Fibroblast of villous mesenchyme (primary cell): ENCODE measurements at regions not wholly inside any gene's neighbourhood (a gene's known extent, or its start where the extent isn't known, plus 50 kb on each side); places are given as distances from the start of the nearest gene placed in this dataset.

Experiments
- DNase-seq: peaks from one replicate; pipeline ENCODE4 v3.0.0-alpha.2; 2010; ENCODE audit warnings: low read depth
- H3K4me3 ChIP-seq: 2 replicates; pipeline ENCODE4 v1.5.1; 2011; ENCODE audit warnings: low read depth, mild to moderate bottlenecking, low read length
- CTCF ChIP-seq: IDR thresholded peaks from 2 replicates; pipeline ENCODE4 v1.5.1; 2012; ENCODE audit warnings: low read depth, mild to moderate bottlenecking, low read length; ENCODE audit not compliant: insufficient read depth

GRCh38 chr16:86986809-86987487 is 330.2 kb downstream of the C16orf95 start:
- no peak overlapping the region for H3K4me3 ChIP-seq
- DNase-seq = no peak
- no peak for TF ChIP-seq CTCF

GRCh38 chr16:86987746-86988670 is 329.2 kb downstream of the C16orf95 start:
- no peak for DNase-seq
- no peak overlapping the region for H3K4me3 ChIP-seq
- TF ChIP-seq CTCF = no peak

DNA sequence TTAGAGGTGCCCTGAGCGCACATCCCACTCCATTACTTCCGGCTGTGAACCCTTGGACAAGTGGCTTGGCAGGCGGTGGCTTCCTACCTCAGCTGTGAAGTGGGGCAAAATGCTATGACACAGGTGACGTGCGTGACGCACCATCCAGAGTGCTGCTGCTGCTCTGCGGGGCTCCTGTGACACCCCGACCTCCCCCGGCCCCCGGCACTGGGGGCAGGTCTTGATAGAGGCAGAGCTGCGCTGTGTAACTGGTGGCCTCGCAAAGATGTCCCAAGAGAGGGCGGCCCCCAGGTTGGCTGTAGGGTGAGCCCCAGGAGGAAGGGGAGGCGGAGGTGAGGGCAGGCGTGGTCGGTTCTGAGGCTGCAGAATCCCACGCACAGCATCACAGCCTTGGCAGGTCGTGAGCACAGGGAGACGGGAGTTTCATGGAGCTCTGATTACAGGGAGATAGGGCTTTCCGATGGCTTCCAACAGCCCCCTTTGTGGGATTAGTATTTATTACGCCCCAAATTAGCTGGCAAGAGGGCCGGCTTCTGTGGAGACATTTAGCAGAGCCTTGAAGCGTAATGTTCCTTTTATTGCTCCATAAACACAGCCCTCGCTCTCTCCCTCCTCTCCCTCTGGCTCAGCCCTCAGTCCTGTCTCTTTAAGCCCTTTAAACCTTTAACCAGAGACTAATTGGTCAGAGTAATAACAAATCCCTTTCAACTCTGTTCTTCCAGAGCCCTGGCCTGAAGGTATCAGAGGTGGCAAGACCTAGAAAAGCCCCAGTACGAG is 328.1 kb downstream of the C16orf95 start:
- TF ChIP-seq CTCF = no peak
- H3K4me3 ChIP-seq = no peak overlapping the region
- DNase-seq = peak; percentile 55

DNA sequence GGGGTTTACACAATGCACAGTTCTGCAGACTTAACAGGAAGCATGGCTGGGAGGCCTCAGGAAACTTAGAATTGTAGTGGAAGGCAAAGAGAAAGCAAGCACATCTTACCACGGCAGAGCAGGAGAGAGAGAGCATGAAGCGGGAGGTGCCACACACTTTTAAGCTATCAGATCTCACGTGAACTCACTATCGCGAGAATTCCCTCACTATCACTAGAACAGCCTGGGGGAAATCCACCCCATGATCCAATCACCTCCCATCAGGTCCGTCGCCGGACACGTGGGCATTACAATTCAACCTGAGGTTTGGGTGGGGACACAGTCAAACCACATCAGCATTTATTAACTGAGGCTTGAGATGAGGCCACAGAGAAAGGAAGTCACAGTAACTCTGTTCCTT is 326.7 kb downstream of the C16orf95 start:
- no peak for TF ChIP-seq CTCF
- DNase-seq = no peak

DNA sequence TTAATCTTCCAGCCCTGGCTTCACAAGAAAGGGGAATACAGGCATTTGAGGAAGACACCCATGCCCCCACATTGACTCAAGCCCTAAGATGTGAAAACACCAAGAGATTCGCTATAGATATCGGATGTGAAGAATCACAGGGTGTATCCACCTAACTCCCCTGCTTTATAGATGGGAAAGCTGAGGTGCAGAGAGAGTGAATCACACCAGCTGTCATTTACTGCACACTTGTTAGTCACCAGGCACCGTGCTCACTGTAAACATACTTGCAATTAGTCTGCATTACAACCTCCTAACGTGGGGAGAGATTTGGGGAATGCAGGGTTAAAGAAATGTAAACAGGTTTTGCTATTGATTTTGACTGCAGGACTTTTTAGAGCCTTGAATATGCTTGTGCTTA is 325.5 kb downstream of the C16orf95 start:
- no peak overlapping the region for H3K4me3 ChIP-seq
- peak; percentile 37 for DNase-seq
- no peak for TF ChIP-seq CTCF

More for the DNA sequence above, 326.7 kb downstream of the C16orf95 start:
- no peak overlapping the region for H3K4me3 ChIP-seq

- no peak for TF ChIP-seq CTCF
- DNase-seq = no peak
- H3K4me3 ChIP-seq = no peak overlapping the region
Observed at GRCh38 chr16:86992587-86992986, 324.6 kb downstream of the C16orf95 start.
